HG03521 (cell line): ENCODE measurements at regions not wholly inside any gene's neighbourhood (a gene's known extent, or its start where the extent isn't known, plus 50 kb on each side); places are given as distances from the start of the nearest gene placed in this dataset.
"Not testable (repeated sequence)": the region's sequence is repeated elsewhere in the genome, so short reads cannot be mapped to it uniquely, and the experiment has no call there.

ENCODE experiments used
- ATAC-seq: cut with Tn5 transposase; IDR thresholded peaks from one replicate; pipeline ENCODE4 v1.9.1; 2021; ENCODE audit warnings: mild to moderate bottlenecking, moderate library complexity; ENCODE audit not compliant: unreplicated experiment

- peak; percentile 69 for ATAC-seq
Observed at GRCh38 chr6:82507112-82507511, 143.5 kb downstream of the TPBG start.

GRCh38 chr6:82511546-82511945 lies 147.9 kb downstream of the TPBG start:
- ATAC-seq: no peak

GRCh38 chr6:82517896-82518295 lies 154.3 kb downstream of the TPBG start:
- not testable (repeated sequence) for ATAC-seq

- ATAC-seq: no peak
Observed at GRCh38 chr6:82521369-82521768, 157.8 kb downstream of the TPBG start.

GRCh38 chr6:82521861-82522260 lies 158.2 kb downstream of the TPBG start:
- ATAC-seq: no peak

GRCh38 chr6:82524031-82524430 lies 160.4 kb downstream of the TPBG start:
- ATAC-seq: no peak

- no peak for ATAC-seq
Observed at GRCh38 chr6:82525775-82526495, 162.3 kb downstream of the TPBG start.

GRCh38 chr6:82529960-82530460 lies 166.4 kb downstream of the TPBG start:
- ATAC-seq: not testable (repeated sequence)

- ATAC-seq: no peak
Observed at GRCh38 chr6:82534876-82535275, 171.3 kb downstream of the TPBG start.

- not testable (repeated sequence) for ATAC-seq
Observed at GRCh38 chr6:82549480-82549879, 185.9 kb downstream of the TPBG start.

- ATAC-seq: not testable (repeated sequence)
Observed at GRCh38 chr6:82551311-82551710, 187.7 kb downstream of the TPBG start.

GRCh38 chr6:82551831-82552230 lies 188.2 kb downstream of the TPBG start:
- ATAC-seq: no peak

GRCh38 chr6:82553863-82554531 lies 190.4 kb downstream of the TPBG start:
- no peak for ATAC-seq

GRCh38 chr6:82554666-82555065 lies 191.0 kb downstream of the TPBG start:
- no peak for ATAC-seq

GRCh38 chr6:82555801-82556200 lies 192.2 kb downstream of the TPBG start:
- ATAC-seq: no peak

- ATAC-seq: not testable (repeated sequence)
Observed at GRCh38 chr6:82558531-82558930, 194.9 kb downstream of the TPBG start.

- ATAC-seq: no peak
Observed at GRCh38 chr6:82567621-82568020, 204.0 kb downstream of the TPBG start.

GRCh38 chr6:82568290-82568993 lies 204.8 kb downstream of the TPBG start:
- peak; percentile 97 for ATAC-seq

GRCh38 chr6:82569022-82569421 lies 205.4 kb downstream of the TPBG start:
- ATAC-seq: no peak

- ATAC-seq: no peak
Observed at GRCh38 chr6:82570083-82570482, 206.5 kb downstream of the TPBG start.

GRCh38 chr6:82571455-82571854 lies 207.8 kb downstream of the TPBG start:
- no peak for ATAC-seq
